ENCODE measurements at regions not wholly inside any gene's neighbourhood (a gene's known extent, or its start where the extent isn't known, plus 50 kb on each side); places are given as distances from the start of the nearest gene placed in this dataset.
A peak's percentile ranks its signal among the peaks of the same experiment; 100 is the strongest.

DNA sequence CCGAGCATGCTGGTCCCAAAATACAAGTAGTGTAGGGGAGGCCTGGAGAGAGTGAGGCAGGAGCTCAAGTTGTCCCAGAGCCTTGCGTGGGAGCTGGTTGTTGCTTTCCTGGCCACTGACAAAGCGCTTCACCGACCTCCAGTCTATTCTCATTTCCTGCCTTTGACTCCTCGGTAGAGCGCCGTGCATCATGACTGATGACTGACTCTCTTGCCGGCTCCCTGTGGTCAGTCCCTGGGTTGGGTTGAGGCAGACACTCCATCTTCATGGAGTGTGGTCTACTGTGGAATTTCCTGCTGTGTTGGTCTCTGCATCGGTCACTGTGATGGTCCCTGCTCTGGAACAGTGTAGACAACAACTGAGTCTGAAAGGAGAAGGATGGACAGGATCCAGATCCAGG lies 175.1 kb upstream of the S1PR3 start:
- WGBS, 2 experiments (ENCODE audit: extremely low coverage in 2 of 2, insufficient read length in 1 of 2), result 0% methylated on average over 1 of the region's 9 CpGs; no CpG with 5 or more reads in 1 of the 2 experiments
- Histone ChIP-seq H4K8ac (ENCODE audit: low read depth in 2 of 2, low read length in 2 of 2) (0 out of 4 replicates have a peak overlapping the region, but pooled peaks of 1 of the 2 experiments have one; percentile 1), H3K4me1 (ENCODE audit: control insufficient read depth, insufficient read depth, low read length) (peaks cover 18% of the 10 kb centered on the region), H3K79me1 (ENCODE audit: low read depth in 1 of 2, low read length in 2 of 2) (0 out of 4 replicates have a peak, but pooled peaks cover 0 to 5% of the 10 kb centered on the region in 2 experiments), H3K14ac (replicated peaks; ENCODE audit: low read depth, low read length) (peak overlapping the region; percentile 83), H3K27me3 (ENCODE audit: control insufficient read depth, insufficient read depth, low read length) (no peaks in the 10 kb centered on the region), H2BK5ac (ENCODE audit: low read depth, low read length, poor library complexity, severe bottlenecking) (no peak overlapping the region), H3K18ac (ENCODE audit: low read depth, low read length) (peak overlapping the region; percentile 22), H3K9me3 (ENCODE audit: control insufficient read depth, insufficient read depth, low read length) (no peaks in the 10 kb centered on the region), H2AK5ac (ENCODE audit: low read depth, low read length) (peak overlapping the region; percentile 91; the same call in 1 of the 2 replicates), H3K9ac (ENCODE audit: low read depth, low read length) (no peak overlapping the region), H3K4me3 (ENCODE audit: insufficient read depth, low read depth, low read length) (no peak overlapping the region), H2BK120ac (ENCODE audit: low read depth, low read length) (peak overlapping the region; percentile 56; the same call in 1 of the 2 replicates), H3K23ac (ENCODE audit: low read depth, low read length) (no peak overlapping the region), H2AK9ac (replicated peaks; ENCODE audit: low read depth, low read length, poor library complexity) (no peak overlapping the region), H2BK15ac (ENCODE audit: low read depth, low read length) (0 out of 3 replicates have a peak overlapping the region, but pooled peaks have one; percentile 9), H3K4ac (ENCODE audit: low read depth, low read length) (peak overlapping the region; percentile 43; the same call in 1 of the 2 replicates), H4K5ac (ENCODE audit: low read depth, low read length) (no peak overlapping the region; the same call in 1 of the 2 replicates), H2AFZ (replicated peaks; ENCODE audit: low read length, poor library complexity) (peak overlapping the region; percentile 64), H2BK20ac (ENCODE audit: low read depth, low read length) (peak overlapping the region; percentile 20; the same call in 1 of the 2 replicates), H4K91ac (ENCODE audit: insufficient read depth, low read depth, low read length) (no peak overlapping the region), H3K27ac (ENCODE audit: insufficient read depth, low read length) (no peak overlapping the region), H3K56ac (ENCODE audit: extremely low read depth, insufficient read depth, low read length) (no peak overlapping the region), H3K9me1 (ENCODE audit: insufficient read depth, low read length) (peaks cover 22% of the 10 kb centered on the region), H4K20me1 (ENCODE audit: insufficient read depth, low read length) (no peaks in the 10 kb centered on the region), H3K4me2 (ENCODE audit: low read depth, low read length) (no peak overlapping the region), H3K36me3 (ENCODE audit: control insufficient read depth, insufficient read depth, low read length) (no peaks in the 10 kb centered on the region)
- DNase-seq (peak; percentile 72), ATAC-seq (ENCODE audit: low read depth) (no peak)
- dilution Hi-C loops (cut with HindIII; ENCODE audit: low sequenced_read_pairs, unreplicated experiment), result no loop called here
- POLR2A ChIA-PET (ENCODE audit: unreplicated experiment), result no interaction called here
- intact Hi-C loops (cut with micrococcal nuclease), result no loop called here
- in situ Hi-C loops (cut with MboI; ENCODE audit: low sequenced_read_pairs), result no loop called here
- CTCF ChIA-PET, result no interaction called here
- no peak for TF ChIP-seq CHD1 (IDR thresholded peaks at IDR 0.05; ENCODE audit: low read depth, low read length)
- TF ChIP-seq CEBPB (IDR thresholded peaks at IDR 0.05; ENCODE audit: low read depth, low read length), result no peak
- no peak for TF ChIP-seq BHLHE40 (IDR thresholded peaks at IDR 0.05; ENCODE audit: low read depth, low read length)
- TF ChIP-seq NFE2L2 (IDR thresholded peaks at IDR 0.05; ENCODE audit: low read depth, low read length), result no peak
- TF ChIP-seq FOS (IDR thresholded peaks at IDR 0.05; ENCODE audit: low read depth, low read length), result no peak
- TF ChIP-seq, protein P1, sequence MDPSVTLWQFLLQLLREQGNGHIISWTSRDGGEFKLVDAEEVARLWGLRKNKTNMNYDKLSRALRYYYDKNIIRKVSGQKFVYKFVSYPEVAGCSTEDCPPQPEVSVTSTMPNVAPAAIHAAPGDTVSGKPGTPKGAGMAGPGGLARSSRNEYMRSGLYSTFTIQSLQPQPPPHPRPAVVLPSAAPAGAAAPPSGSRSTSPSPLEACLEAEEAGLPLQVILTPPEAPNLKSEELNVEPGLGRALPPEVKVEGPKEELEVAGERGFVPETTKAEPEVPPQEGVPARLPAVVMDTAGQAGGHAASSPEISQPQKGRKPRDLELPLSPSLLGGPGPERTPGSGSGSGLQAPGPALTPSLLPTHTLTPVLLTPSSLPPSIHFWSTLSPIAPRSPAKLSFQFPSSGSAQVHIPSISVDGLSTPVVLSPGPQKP (IDR thresholded peaks at IDR 0.05; ENCODE audit: borderline replicate concordance, low read depth, low read length), result no peak
- no peak for TF ChIP-seq SMC3 (IDR thresholded peaks at IDR 0.05; ENCODE audit: low read depth, low read length)
- TF ChIP-seq RFX5 (IDR thresholded peaks at IDR 0.05; ENCODE audit: low read depth, low read length), result no peak
- TF ChIP-seq, protein P2, sequence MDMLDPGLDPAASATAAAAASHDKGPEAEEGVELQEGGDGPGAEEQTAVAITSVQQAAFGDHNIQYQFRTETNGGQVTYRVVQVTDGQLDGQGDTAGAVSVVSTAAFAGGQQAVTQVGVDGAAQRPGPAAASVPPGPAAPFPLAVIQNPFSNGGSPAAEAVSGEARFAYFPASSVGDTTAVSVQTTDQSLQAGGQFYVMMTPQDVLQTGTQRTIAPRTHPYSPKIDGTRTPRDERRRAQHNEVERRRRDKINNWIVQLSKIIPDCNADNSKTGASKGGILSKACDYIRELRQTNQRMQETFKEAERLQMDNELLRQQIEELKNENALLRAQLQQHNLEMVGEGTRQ (IDR thresholded peaks at IDR 0.05; ENCODE audit: low read depth, low read length), result no peak
- no peak for TF ChIP-seq RCOR1 (IDR thresholded peaks at IDR 0.05; ENCODE audit: insufficient replicate concordance, low read length)
- BruUV-seq (replicated peaks), result no TSS peak

All from IMR-90 (cell line).